ENCODE measurements at regions not wholly inside any gene's neighbourhood (a gene's known extent, or its start where the extent isn't known, plus 50 kb on each side); places are given as distances from the start of the nearest gene placed in this dataset.

DNA sequence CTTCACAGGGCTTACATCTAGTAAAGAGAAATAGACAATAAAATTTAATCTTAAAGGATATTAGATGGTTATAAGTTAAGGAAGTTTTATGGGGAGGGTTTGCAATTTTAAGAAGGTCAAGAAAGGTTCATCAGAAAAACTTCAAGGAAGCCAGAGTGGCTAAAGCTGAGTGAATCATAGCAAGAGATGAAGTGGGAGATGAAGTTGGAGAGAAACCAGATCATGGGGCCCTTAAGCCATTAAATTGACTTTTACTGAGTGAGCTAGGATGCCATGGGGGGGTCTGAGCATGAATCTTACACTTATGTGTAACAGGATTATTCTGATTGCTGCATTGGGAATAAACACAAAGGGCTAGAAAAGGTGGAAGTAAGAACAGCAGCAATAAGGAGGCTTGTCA is 189.2 kb downstream of the LRIG3 start:
- TF ChIP-seq, protein P1, sequence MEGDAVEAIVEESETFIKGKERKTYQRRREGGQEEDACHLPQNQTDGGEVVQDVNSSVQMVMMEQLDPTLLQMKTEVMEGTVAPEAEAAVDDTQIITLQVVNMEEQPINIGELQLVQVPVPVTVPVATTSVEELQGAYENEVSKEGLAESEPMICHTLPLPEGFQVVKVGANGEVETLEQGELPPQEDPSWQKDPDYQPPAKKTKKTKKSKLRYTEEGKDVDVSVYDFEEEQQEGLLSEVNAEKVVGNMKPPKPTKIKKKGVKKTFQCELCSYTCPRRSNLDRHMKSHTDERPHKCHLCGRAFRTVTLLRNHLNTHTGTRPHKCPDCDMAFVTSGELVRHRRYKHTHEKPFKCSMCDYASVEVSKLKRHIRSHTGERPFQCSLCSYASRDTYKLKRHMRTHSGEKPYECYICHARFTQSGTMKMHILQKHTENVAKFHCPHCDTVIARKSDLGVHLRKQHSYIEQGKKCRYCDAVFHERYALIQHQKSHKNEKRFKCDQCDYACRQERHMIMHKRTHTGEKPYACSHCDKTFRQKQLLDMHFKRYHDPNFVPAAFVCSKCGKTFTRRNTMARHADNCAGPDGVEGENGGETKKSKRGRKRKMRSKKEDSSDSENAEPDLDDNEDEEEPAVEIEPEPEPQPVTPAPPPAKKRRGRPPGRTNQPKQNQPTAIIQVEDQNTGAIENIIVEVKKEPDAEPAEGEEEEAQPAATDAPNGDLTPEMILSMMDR (IDR thresholded peaks at IDR 0.05): no peak
- H3K4me1 ChIP-seq: no peaks in the 10 kb centered on the region
- no peaks in the 10 kb centered on the region for H3K27me3 ChIP-seq
- DNase-seq (ENCODE audit: low spot score in 2 of 2): no peak
- no peaks in the 10 kb centered on the region for H3K36me3 ChIP-seq
- intact Hi-C loops (cut with DNase I): no loop called here
- H3K27ac ChIP-seq: no peak overlapping the region
- no peaks in the 10 kb centered on the region for H3K9me3 ChIP-seq
- no peak overlapping the region for H3K4me3 ChIP-seq

DNA sequence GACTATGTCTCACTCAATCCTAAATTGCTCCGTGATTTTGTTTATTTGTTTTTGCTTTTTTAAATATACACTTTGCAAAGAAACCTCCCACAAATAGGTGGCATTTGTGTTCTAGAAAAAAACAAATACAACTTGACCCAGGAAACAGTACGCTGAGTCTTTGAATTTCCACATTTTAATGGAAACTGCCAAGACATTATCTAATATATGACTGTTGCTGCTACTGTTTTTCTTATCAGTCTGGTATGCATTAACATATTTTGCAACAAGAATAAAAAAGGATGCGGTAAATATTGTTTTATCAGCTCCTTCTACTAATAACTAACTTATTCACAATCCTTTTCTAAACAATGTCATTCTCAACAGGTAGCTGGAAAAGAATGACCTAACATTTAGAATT is 187.4 kb downstream of the LRIG3 start:
- no peaks in the 10 kb centered on the region for H3K36me3 ChIP-seq
- H3K9me3 ChIP-seq: no peaks in the 10 kb centered on the region
- no peak overlapping the region for H3K4me3 ChIP-seq
- DNase-seq (ENCODE audit: low spot score in 2 of 2): no peak
- TF ChIP-seq, protein P1 (IDR thresholded peaks at IDR 0.05): no peak
- H3K4me1 ChIP-seq: no peaks in the 10 kb centered on the region
- intact Hi-C loops (cut with DNase I): no loop called here
- no peak overlapping the region for H3K27ac ChIP-seq
- no peaks in the 10 kb centered on the region for H3K27me3 ChIP-seq

DNA sequence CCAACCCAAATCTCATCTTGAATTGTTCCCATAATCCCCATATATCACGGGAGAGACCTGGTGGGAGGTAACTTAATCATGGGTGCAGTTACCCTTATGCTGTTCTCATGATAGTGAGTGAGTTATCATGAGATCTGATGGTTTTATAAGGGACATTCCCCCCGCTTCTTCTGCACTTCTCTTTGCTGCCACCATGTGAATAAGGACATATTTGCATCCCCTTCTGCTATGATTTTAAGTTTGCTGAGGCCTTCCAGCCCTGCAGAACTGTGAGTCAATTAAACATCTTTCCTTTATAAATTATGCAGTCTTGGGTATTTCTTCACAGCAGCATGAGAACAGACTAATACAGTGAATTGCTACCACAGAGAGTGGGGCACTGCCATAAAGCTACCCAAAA is 179.1 kb downstream of the LRIG3 start:
- intact Hi-C loops (cut with DNase I): no loop called here
- Histone ChIP-seq H3K4me1 (no peaks in the 10 kb centered on the region), H3K36me3 (no peaks in the 10 kb centered on the region), H3K4me3 (no peak overlapping the region), H3K27ac (no peak overlapping the region), H3K27me3 (no peaks in the 10 kb centered on the region), H3K9me3 (no peaks in the 10 kb centered on the region)
- TF ChIP-seq, protein P1 (IDR thresholded peaks at IDR 0.05): no peak
- no peak for DNase-seq (ENCODE audit: low spot score in 2 of 2)

DNA sequence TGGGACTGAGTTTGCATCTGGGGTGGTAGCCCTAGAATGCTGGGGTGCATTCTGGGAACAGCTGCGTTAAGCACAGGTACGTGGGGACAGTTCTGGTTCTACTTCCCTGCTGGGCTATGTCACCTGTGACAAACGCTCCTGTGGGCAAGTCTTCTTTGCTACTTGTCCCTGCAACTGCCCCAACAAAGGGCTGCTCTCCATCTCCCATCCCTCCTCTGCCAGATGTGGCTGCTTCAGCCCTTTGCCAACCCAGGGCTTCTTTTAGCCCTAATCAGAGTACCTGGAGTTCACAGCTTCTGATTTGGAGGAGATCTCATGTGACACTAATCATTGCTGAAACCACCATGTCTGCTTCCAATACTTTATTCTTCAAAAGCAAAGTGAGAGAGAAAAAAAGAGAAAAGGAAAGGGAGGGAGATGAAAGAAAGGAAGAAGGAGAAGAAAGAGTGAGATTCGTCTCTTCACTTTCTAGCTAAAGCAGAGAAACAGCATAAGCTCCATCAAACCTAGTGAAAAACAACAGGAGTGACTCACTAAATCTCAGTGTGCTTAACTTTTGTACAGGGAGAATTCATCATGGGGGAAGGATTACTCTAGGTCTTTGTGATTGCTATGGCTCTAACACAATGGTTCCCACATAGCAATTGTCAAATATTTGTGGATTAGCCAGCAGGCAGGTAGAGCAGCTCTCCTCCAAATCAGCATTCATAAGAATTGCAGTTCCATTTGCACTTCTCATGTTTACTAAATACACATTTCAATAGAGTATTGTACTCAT is 174.8 kb downstream of the LRIG3 start:
- Histone ChIP-seq H3K36me3 (no peaks in the 10 kb centered on the region), H3K4me3 (no peak overlapping the region), H3K9me3 (no peaks in the 10 kb centered on the region), H3K27me3 (no peaks in the 10 kb centered on the region), H3K4me1 (no peaks in the 10 kb centered on the region), H3K27ac (no peak overlapping the region)
- intact Hi-C loops (cut with DNase I): no loop called here
- no peak for DNase-seq (ENCODE audit: low spot score in 2 of 2)
- TF ChIP-seq, protein P1 (IDR thresholded peaks at IDR 0.05): no peak

DNA sequence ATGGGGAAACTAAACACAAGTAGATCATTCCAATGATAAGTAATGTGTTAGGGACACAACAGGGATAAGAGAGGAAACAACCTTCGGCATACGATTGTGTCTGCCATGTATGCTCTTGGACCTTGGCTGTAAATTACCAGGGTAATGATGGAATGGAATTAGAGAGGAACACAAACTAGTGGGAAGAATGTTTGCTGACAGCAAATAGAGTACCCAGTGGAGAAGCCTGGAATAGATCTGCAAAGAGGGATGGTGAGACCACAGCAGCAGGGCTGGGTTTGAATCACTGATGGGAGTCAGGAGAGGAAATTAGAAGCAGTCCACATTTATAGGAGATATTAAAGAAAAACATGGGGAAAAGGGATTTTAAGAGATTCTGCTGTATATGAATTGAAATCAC is 172.8 kb downstream of the LRIG3 start:
- no peaks in the 10 kb centered on the region for H3K4me1 ChIP-seq
- TF ChIP-seq, protein P1 (IDR thresholded peaks at IDR 0.05): no peak
- no peak for DNase-seq (ENCODE audit: low spot score in 2 of 2)
- no peaks in the 10 kb centered on the region for H3K9me3 ChIP-seq
- no peak overlapping the region for H3K27ac ChIP-seq
- no peaks in the 10 kb centered on the region for H3K36me3 ChIP-seq
- intact Hi-C loops (cut with DNase I): no loop called here
- no peak overlapping the region for H3K4me3 ChIP-seq
- H3K27me3 ChIP-seq: no peaks in the 10 kb centered on the region

DNA sequence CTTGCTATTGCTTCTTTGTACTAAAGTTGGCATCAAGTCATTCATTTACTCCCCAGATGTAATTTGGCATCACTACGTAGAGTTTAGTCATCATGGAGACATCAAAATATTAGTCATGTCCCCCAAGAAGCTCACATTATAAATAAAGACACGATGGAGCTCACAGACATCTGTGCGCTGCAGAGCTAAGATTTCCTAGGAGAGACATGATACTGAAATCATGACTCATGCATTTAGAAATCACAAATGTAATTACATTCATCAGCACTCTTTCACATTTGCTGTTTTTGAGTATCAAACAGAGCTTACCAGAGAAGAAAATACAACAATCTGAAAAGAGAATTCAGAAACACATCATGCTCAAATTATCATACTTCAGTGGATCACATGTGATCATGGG is 169.8 kb downstream of the LRIG3 start:
- H3K4me1 ChIP-seq: no peaks in the 10 kb centered on the region
- H3K27ac ChIP-seq: no peak overlapping the region
- H3K9me3 ChIP-seq: no peaks in the 10 kb centered on the region
- H3K4me3 ChIP-seq: no peak overlapping the region
- intact Hi-C loops (cut with DNase I): no loop called here
- TF ChIP-seq, protein P1 (IDR thresholded peaks at IDR 0.05): no peak
- H3K27me3 ChIP-seq: no peaks in the 10 kb centered on the region
- no peaks in the 10 kb centered on the region for H3K36me3 ChIP-seq
- no peak for DNase-seq (ENCODE audit: low spot score in 2 of 2)
